GM21576 (cell line): ENCODE measurements at regions not wholly inside any gene's neighbourhood (a gene's known extent, or its start where the extent isn't known, plus 50 kb on each side); places are given as distances from the start of the nearest gene placed in this dataset.
A peak's percentile ranks its signal among the peaks of the same experiment; 100 is the strongest.

Source experiments
- ATAC-seq: cut with Tn5 transposase; IDR thresholded peaks from one replicate; pipeline ENCODE4 v1.9.1; 2021; ENCODE audit warnings: mild to moderate bottlenecking, moderate library complexity; ENCODE audit not compliant: unreplicated experiment

- no peak for ATAC-seq
Measured at GRCh38 chr5:117860550-117860949, 1127.8 kb downstream of the DTWD2 start.

GRCh38 chr5:117859176-117859575 lies 1129.2 kb downstream of the DTWD2 start:
- peak; percentile 63 for ATAC-seq

GRCh38 chr5:117856713-117857112 lies 1131.6 kb downstream of the DTWD2 start:
- ATAC-seq = no peak

- no peak for ATAC-seq
Measured at GRCh38 chr5:117837786-117838185, 1150.6 kb downstream of the DTWD2 start.

DNA sequence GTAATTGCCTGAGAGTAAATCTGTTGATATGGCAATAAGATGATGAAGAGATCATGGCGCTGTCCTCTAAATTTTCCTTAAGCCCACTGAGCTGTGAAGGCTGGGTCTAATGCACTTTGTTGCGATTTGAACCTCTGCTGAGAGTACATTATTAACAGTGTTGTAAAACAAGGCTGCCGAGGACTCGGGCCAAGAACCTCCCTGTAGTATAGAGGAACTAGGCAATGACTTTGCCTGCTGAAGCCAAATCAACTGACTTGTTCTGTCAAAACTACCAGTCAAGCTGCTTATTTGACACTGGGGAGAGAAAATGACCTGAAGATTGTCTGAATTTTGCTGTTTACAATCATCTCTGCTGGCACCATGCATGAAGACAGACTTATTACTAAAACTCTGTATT lies 1154.7 kb downstream of the DTWD2 start:
- ATAC-seq = no peak

DNA sequence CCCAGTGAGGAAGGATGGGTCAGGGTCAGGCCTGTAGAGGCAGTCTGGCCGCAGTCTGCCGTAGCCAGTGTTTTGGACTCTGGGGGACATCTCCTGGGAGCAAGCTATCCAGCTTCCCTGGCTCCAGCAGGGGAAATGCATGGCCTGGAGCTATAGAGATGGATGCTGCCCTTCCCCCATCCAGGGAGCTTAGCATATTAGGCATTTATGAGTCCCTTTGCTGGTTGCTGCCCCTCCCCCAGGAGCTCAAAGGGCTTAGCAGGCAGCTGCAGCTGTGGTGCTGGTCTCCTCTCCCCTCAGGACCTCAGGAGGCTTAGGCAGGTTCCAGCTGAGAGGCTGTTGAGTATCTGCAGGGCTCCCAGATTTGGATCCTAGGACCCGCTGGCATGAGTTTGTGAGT lies 1158.7 kb downstream of the DTWD2 start:
- no peak for ATAC-seq

DNA sequence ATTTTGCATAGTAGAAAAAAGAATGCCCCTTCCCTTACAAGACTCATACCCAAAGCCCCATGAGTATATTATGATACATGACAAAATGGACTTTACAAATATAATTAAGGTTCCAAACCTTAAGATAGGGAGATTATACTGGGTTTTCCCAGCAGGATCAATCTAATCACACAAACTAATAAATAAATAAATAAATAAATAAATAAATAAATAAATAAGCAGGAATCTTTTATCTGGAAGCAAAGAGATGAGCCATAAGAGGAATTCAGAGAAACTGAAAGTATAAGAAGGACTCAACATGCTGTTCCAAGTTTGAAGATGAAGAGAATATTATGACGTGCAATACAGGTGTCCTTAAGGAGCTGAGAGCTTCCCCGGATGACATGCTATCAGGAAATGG lies 1174.5 kb downstream of the DTWD2 start:
- no peak for ATAC-seq

GRCh38 chr5:117812861-117813260 lies 1175.5 kb downstream of the DTWD2 start:
- ATAC-seq = no peak

GRCh38 chr5:117809251-117809650 lies 1179.1 kb downstream of the DTWD2 start:
- ATAC-seq = no peak

DNA sequence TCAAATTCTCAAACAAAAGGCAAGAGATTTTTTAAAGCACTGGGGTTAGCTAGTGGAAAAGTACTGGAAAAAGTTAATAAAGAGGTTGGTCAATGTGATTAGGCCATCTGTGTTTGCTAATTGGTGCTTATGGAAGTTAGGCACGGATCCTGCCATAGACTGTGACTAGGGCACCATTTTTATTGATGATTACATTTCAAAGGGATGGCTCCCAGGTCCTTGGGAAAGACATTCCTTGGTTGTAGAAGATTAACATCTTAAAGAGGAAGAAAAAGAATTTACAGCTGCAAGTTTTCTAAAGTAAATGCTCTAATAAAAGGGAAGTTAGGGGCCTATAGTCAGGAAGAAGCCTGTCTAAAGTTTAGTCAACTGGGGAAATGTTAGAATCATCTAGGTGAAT lies 1183.3 kb downstream of the DTWD2 start:
- no peak for ATAC-seq

- ATAC-seq = no peak
Measured at GRCh38 chr5:117803533-117803932, 1184.8 kb downstream of the DTWD2 start.

- ATAC-seq = no peak
Measured at GRCh38 chr5:117801583-117801982, 1186.8 kb downstream of the DTWD2 start.

GRCh38 chr5:117800261-117800660 lies 1188.1 kb downstream of the DTWD2 start:
- ATAC-seq = no peak

- ATAC-seq = no peak
Measured at GRCh38 chr5:117794847-117795246, 1193.5 kb downstream of the DTWD2 start.

GRCh38 chr5:117793963-117794362 lies 1194.4 kb downstream of the DTWD2 start:
- ATAC-seq = no peak

GRCh38 chr5:117792476-117792875 lies 1195.9 kb downstream of the DTWD2 start:
- ATAC-seq = no peak

DNA sequence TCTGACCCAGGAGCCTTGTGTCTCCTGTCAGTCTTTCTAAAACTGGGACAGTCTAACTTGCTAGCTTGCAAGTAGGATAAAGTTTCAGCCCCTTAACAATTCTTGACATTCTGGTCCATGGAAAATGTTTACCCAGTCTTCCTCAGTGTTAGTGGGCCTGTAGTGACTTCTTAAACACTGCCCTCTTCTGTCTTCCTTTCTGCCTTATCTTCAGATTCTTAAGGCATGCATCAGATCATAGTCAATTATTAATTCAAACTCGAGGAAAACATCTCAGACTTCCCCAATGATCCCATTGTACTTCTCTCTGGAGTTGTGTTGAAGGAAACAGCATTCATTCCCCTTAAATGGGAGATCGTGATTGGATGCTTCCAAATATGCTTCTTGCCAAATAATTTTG lies 1199.8 kb downstream of the DTWD2 start:
- ATAC-seq = no peak

DNA sequence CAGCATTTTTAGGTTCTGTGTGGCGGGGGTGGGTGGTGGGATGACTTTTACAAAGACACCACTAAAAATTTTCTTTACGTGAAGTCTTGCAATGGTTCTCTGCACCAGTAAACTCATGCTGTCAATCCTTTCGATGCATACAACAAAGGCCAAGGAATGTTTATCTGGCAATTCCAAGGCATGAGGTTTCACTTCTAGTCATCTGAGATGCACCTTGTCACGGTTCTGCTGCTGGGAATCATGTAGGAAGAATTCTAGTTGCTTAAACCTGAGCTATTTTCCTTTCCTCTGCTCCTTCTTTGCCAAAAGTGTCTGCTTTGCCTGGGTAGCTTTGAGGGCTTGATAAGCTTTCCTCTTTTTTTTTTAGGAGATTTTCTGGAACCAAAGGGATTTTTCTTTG lies 1204.5 kb upstream of the SEMA6A start:
- ATAC-seq = no peak

DNA sequence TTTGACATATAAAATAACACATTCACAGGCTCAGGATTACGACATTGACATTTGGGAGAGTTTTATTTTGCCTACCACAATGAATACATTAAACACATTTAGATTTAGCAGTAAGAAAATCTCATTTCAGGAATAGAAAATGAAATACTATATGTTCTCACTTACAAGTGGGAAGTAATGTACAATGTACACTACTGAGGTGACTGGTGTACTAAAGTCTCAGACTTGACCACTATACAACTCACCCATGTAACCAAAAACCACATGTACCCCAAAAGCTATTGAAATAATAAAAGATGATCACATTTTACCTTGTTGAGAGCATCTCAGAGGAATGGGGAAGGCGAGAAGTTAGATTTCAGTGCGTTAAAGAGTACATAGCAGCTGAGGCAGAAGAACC lies 1202.4 kb upstream of the SEMA6A start:
- ATAC-seq = no peak

DNA sequence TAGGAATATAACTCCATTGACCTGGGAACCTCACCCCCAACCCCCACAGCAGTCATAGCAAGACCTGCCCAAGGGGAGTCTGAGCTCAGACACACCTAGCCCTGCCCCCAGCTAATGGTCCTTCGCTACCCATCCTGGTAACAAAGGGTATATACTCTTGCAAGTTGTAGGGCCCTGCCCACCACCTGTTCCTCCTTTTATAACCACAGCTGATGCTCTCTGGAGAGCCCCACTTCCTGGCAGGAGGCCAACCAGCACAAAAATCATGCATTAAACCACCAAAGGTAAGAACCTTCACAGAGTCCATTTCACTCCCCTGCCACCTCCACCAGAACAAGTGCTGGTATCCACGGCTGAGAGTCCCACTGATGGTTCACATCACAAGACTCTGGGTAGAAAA lies 1195.3 kb upstream of the SEMA6A start:
- ATAC-seq = no peak

DNA sequence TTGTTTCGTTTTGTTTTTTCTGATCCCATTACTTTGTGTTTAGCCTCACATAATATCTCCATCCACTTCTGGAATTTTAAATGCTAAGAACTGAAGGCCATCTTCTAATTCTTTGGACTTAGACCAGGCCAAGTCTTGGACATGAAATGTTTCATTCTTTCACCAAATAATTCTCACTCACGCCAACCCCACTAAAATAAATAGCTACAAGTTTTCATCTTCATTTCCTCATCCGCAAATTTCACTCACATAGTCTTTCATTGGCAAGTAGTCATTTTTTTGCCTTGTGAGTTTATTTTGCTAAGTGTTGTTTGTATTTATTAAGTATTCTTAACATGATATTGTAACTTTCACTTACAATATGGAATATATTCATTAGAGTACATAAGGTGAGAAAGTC lies 1188.6 kb upstream of the SEMA6A start:
- ATAC-seq = no peak

DNA sequence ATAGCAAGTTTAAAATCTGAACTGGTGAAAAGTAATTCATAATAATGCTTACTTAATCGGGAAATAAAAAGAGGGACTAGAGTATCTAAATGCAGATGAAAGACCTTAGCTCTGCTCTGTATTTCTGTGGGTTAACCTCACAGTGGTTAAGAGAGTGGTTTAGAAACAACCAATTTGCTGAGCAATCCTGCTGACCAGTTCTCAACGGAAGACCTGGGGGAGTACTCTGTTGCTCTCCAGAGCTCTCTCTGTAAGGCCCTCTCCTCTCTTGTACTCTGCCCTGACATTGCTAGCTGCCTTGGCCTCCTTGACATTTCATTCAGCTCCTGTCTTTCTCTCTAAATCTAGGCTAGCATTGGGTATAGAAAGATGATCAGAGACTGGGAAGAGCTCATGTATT lies 1186.6 kb upstream of the SEMA6A start:
- ATAC-seq = no peak

DNA sequence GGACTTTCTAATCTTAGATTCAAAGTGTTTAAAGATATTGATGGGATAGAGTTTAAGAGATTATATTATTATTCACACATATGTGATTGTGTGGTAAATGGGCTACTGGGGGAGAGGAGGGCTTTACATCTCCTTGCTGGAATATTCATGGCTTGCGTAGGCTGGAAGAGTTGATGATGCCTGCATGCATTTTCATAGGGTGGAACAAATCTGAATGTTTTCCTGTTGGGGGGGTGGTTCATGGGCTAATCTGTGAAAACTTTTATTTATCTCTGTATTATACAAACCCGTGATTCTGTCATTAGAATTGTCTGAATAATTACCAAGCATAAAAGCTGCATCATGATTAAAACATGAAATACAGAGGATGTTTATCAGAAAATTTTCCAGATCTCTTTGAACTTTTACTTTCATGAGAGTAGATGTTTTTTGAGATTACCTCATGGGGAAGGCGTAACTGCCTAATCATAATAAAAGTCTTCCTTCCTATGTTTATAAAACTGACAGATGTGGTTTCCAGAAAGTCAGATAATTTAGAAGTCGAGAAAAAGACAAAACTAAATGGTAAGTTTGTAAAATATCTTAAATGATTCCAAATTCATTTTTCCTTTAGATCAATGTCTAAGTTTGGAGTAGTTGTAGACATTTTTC lies 1185.4 kb upstream of the SEMA6A start:
- no peak for ATAC-seq
